OCI-LY1 (cell line): ENCODE measurements at regions not wholly inside any gene's neighbourhood (a gene's known extent, or its start where the extent isn't known, plus 50 kb on each side); places are given as distances from the start of the nearest gene placed in this dataset.

ENCODE experiments used
- CTCF ChIP-seq: fragments of 200-600 bp; sonication (generic), shearing (Covaris generic); IDR thresholded peaks from 2 replicates; pipeline ENCODE4 v1.5.1; 2017; ENCODE audit warnings: mild to moderate bottlenecking, antibody characterized with exemption, low read length, moderate library complexity, mixed read lengths
- EZH2 ChIP-seq: fragments of 200-600 bp; sonication (generic), shearing (Covaris generic); IDR thresholded peaks from 2 replicates; pipeline ENCODE4 v1.8.0; 2017; ENCODE audit warnings: borderline replicate concordance, mixed run types, mild to moderate bottlenecking, antibody characterized with exemption, low read length, moderate library complexity, mixed read lengths

- TF ChIP-seq CTCF (no peak), EZH2 (no peak)
Observed at GRCh38 chrX:68923147-68923546, 94.3 kb downstream of the EFNB1 start.
